MM.1S (cell line): ENCODE measurements at regions not wholly inside any gene's neighbourhood (a gene's known extent, or its start where the extent isn't known, plus 50 kb on each side); places are given as distances from the start of the nearest gene placed in this dataset.

ENCODE experiments used
- DNase-seq: peaks from one replicate; pipeline ENCODE4 v3.0.0-alpha.2; 2015
- H2AFZ ChIP-seq: fragments of 300-600 bp; sonication (generic); 2 replicates; pipeline ENCODE4 v1.6.0; 2016; ENCODE audit warnings: antibody characterized with exemption, low read length
- H3F3A ChIP-seq: fragments of 300-600 bp; sonication (generic); 2 replicates; pipeline ENCODE4 v1.6.1; 2016; ENCODE audit warnings: mild to moderate bottlenecking, antibody characterized with exemption, low read length, moderate library complexity, mixed read lengths; ENCODE audit not compliant: insufficient read depth
- H3K27ac ChIP-seq: fragments of 300-600 bp; sonication (generic); 2 replicates; pipeline ENCODE4 v1.5.1; 2016; ENCODE audit warnings: mild to moderate bottlenecking, low read length
- H3K27me3 ChIP-seq: fragments of 300-600 bp; sonication (generic); replicated peaks from 2 replicates; pipeline ENCODE4 v1.6.0; 2016; ENCODE audit warnings: low read length; ENCODE audit not compliant: insufficient read depth
- H3K36me3 ChIP-seq: fragments of 300-600 bp; sonication (generic); replicated peaks from 2 replicates; pipeline ENCODE4 v1.6.1; 2016; ENCODE audit warnings: mild to moderate bottlenecking, low read length, mixed read lengths; ENCODE audit not compliant: insufficient read depth
- H3K4me1 ChIP-seq: fragments of 300-600 bp; sonication (generic); 2 replicates; pipeline ENCODE4 v1.6.1; 2016; ENCODE audit warnings: low read length, mixed read lengths
- H3K4me2 ChIP-seq: fragments of 300-600 bp; sonication (generic); 2 replicates; pipeline ENCODE4 v1.6.0; 2016; ENCODE audit warnings: low read depth, low read length
- H3K4me3 ChIP-seq: fragments of 300-600 bp; sonication (generic); 2 replicates; pipeline ENCODE4 v1.5.1; 2016; ENCODE audit warnings: low read length, mixed read lengths
- H3K79me2 ChIP-seq: fragments of 300-600 bp; sonication (generic); 2 replicates; pipeline ENCODE4 v1.6.1; 2016; ENCODE audit warnings: mixed run types, low read length, mixed read lengths
- H3K9ac ChIP-seq: fragments of 300-600 bp; sonication (generic); 2 replicates; pipeline ENCODE4 v1.6.1; 2016; ENCODE audit warnings: low read length, mixed read lengths
- H3K9me2 ChIP-seq: fragments of 300-600 bp; sonication (generic); replicated peaks from 2 replicates; pipeline ENCODE4 v1.6.1; 2016; ENCODE audit warnings: mild to moderate bottlenecking, low read length, mixed read lengths; ENCODE audit not compliant: insufficient read depth
- H3K9me3 ChIP-seq: fragments of 300-600 bp; sonication (generic); replicated peaks from 2 replicates; pipeline ENCODE4 v1.6.1; 2016; ENCODE audit warnings: mild to moderate bottlenecking, low read length, mixed read lengths; ENCODE audit not compliant: insufficient read depth
- H4K20me1 ChIP-seq: fragments of 300-600 bp; sonication (generic); 2 replicates; pipeline ENCODE4 v1.6.1; 2016; ENCODE audit warnings: mild to moderate bottlenecking, low read length, moderate library complexity, mixed read lengths; ENCODE audit not compliant: insufficient read depth
- EZH2 ChIP-seq: fragments of 300-600 bp; sonication (generic); optimal IDR thresholded peaks from 2 replicates; pipeline ENCODE3; 2017; ENCODE audit warnings: low read depth, mild to moderate bottlenecking, antibody characterized with exemption, low read length, mixed read lengths
- EZH2phosphoT487 ChIP-seq: fragments of 300-600 bp; sonication (generic); IDR thresholded peaks from 2 replicates; pipeline ENCODE4 v1.6.1; 2018; ENCODE audit warnings: antibody characterized with exemption, low read length
- TF ChIP-seq, protein P1 (sequence below): fragments of 300-600 bp; sonication (generic); IDR thresholded peaks from 2 replicates; pipeline ENCODE4 v1.5.1; 2016; ENCODE audit warnings: antibody characterized with exemption, low read length, mixed read lengths

DNA sequence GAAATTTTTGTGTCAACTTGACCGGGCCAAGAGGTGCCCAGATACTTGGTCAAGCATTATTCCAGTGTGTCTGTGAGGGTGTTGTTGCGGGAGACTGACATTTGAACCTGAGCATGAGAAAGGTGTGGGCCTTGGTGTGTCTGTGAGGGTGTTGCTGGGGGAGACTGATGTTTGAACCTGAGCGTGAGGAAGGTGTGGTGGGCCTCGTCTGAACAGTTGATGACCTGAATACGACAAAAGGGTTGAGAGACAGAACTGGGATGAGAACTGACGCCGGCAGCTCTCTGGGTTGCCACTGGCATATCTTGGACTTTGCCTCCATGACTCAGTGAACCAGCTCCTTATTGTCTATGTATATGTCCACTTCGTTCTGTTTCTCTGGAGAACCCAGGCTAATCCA lies 240.5 kb downstream of the ERMARD start:
- H3K27me3 ChIP-seq = no peaks in the 10 kb centered on the region
- H3K4me1 ChIP-seq = no peaks in the 10 kb centered on the region

DNA sequence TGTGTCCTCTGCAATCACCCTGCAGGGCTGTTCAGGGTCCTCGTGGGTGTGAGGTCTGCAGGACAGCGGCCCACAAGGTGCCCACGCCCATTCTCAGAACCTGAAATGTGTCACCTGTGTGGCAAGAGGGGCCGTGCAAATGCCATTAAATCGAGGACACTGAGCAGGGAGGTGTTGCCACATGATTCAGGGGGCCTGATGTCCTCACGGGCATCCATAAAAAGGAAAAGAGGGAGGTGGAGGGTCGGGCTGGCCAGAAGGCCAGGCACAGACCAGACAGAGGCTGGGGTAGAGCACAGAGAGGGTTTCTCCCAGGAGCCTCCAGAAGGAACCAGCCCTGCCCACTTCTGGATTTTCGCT lies 239.6 kb downstream of the ERMARD start:
- Histone ChIP-seq H3K27me3 (no peaks in the 10 kb centered on the region), H3F3A (no peaks in the 10 kb centered on the region), H3K36me3 (no peaks in the 10 kb centered on the region), H2AFZ (no peak overlapping the region), H4K20me1 (no peaks in the 10 kb centered on the region), H3K4me1 (no peaks in the 10 kb centered on the region), H3K9me2 (no peaks in the 10 kb centered on the region), H3K9me3 (no peaks in the 10 kb centered on the region), H3K9ac (no peak overlapping the region), H3K4me3 (no peak overlapping the region), H3K27ac (no peak overlapping the region), H3K79me2 (no peaks in the 10 kb centered on the region), H3K4me2 (no peak overlapping the region)
- no peak for DNase-seq
- TF ChIP-seq, protein P1, sequence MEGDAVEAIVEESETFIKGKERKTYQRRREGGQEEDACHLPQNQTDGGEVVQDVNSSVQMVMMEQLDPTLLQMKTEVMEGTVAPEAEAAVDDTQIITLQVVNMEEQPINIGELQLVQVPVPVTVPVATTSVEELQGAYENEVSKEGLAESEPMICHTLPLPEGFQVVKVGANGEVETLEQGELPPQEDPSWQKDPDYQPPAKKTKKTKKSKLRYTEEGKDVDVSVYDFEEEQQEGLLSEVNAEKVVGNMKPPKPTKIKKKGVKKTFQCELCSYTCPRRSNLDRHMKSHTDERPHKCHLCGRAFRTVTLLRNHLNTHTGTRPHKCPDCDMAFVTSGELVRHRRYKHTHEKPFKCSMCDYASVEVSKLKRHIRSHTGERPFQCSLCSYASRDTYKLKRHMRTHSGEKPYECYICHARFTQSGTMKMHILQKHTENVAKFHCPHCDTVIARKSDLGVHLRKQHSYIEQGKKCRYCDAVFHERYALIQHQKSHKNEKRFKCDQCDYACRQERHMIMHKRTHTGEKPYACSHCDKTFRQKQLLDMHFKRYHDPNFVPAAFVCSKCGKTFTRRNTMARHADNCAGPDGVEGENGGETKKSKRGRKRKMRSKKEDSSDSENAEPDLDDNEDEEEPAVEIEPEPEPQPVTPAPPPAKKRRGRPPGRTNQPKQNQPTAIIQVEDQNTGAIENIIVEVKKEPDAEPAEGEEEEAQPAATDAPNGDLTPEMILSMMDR = no peak
- TF ChIP-seq EZH2 (no peak), EZH2phosphoT487 (no peak)

More for the DNA sequence above, 240.5 kb downstream of the ERMARD start:
- Histone ChIP-seq H3K79me2 (no peaks in the 10 kb centered on the region), H3K36me3 (no peaks in the 10 kb centered on the region), H3K4me2 (no peak overlapping the region), H3F3A (no peaks in the 10 kb centered on the region), H3K27ac (no peak overlapping the region), H3K4me3 (no peak overlapping the region), H3K9me3 (no peaks in the 10 kb centered on the region), H2AFZ (no peak overlapping the region), H3K9ac (no peak overlapping the region), H3K9me2 (no peaks in the 10 kb centered on the region), H4K20me1 (no peaks in the 10 kb centered on the region)
- TF ChIP-seq, protein P1 = no peak
- TF ChIP-seq EZH2phosphoT487 = no peak
- no peak for TF ChIP-seq EZH2
- no peak for DNase-seq

DNA sequence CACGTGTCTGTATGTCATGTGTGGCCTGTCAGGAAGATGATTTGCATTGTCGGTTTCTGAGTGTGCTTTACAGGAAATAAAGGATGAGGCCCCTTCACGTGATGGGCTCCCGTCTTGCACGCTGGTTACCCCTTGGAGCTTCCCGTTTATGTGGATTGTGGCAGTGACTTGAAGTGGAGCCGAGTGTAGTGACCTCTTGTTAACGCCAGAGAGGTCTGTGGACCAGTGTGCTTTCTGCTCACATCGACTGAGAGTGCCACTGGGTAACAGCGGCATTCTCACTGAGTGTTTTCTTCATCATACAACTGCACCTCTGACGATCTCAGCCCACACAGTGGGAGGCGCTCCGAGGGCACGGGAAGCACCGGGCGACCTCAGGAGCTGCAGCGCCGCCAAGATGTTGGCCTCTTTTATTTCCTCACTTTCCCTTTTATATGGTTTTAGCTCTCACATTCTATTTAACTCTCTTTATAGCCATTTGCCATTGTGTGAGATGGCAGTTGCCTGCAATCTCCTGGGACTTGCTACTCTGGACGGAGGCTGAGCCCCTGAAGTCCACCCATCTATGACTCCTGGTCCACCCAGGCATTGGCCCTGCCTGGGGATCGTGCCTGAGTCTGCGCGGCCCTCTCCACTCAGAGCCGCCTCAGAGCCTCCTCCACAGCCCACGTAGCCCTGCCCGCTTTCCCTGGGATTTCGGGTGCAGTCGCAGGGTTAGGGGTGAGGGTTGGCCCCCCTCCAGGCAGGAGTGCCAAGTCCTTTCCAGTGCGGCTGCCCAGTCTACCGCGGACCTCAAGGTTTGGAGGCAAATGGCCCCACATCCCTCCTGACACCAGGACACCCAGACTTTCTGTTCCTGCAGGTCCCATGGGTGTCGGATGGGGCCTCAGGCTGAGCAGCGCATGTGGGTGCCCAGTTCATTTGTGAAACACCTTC lies 238.9 kb downstream of the ERMARD start:
- no peak overlapping the region for H3K9ac ChIP-seq
- no peaks in the 10 kb centered on the region for H3K9me3 ChIP-seq
- no peaks in the 10 kb centered on the region for H4K20me1 ChIP-seq
- H3K27ac ChIP-seq = no peak overlapping the region
- no peak overlapping the region for H2AFZ ChIP-seq
- no peak for DNase-seq
- no peaks in the 10 kb centered on the region for H3K27me3 ChIP-seq
- H3K4me2 ChIP-seq = no peak overlapping the region
- no peaks in the 10 kb centered on the region for H3K4me1 ChIP-seq
- no peaks in the 10 kb centered on the region for H3K79me2 ChIP-seq
- H3K9me2 ChIP-seq = no peaks in the 10 kb centered on the region
- no peak overlapping the region for H3K4me3 ChIP-seq
- no peaks in the 10 kb centered on the region for H3F3A ChIP-seq
- TF ChIP-seq EZH2 (no peak), EZH2phosphoT487 (no peak)
- TF ChIP-seq, protein P1 = no peak
- H3K36me3 ChIP-seq = no peaks in the 10 kb centered on the region
